SK-N-MC (cell line): ENCODE measurements at regions not wholly inside any gene's neighbourhood (a gene's known extent, or its start where the extent isn't known, plus 50 kb on each side); places are given as distances from the start of the nearest gene placed in this dataset.

Source experiments
- EZH2 ChIP-seq: fragments of 200-600 bp; sonication (generic); IDR thresholded peaks from one replicate; pipeline ENCODE4 v1.6.1; 2017; ENCODE audit warnings: antibody characterized with exemption
- POLR2AphosphoS5 ChIP-seq: IDR thresholded peaks from 2 replicates; pipeline ENCODE4 v1.6.1; 2012; ENCODE audit warnings: mild to moderate bottlenecking, low read depth, low read length, borderline replicate concordance

DNA sequence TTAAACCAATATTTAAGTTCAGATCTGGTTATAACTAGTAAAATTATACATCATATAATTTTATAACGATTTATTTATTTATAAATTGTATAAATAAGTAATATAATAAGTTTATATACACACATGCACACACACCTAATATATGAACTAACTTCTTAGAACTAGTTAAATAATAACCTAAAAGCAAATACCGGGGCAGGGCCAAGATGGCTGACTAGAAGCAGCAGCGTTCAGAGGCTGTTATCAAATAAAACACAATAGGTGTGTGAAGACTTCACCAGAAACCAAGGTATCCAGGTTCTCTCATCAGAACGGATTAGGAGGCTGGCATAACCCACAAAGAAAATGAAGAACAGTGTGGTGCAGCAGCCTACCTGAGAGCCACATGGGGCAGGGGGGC lies 653.6 kb upstream of the CBLB start:
- TF ChIP-seq EZH2 (no peak), POLR2AphosphoS5 (no peak)
